ENCODE measurements at regions not wholly inside any gene's neighbourhood (a gene's known extent, or its start where the extent isn't known, plus 50 kb on each side); places are given as distances from the start of the nearest gene placed in this dataset.

DNA sequence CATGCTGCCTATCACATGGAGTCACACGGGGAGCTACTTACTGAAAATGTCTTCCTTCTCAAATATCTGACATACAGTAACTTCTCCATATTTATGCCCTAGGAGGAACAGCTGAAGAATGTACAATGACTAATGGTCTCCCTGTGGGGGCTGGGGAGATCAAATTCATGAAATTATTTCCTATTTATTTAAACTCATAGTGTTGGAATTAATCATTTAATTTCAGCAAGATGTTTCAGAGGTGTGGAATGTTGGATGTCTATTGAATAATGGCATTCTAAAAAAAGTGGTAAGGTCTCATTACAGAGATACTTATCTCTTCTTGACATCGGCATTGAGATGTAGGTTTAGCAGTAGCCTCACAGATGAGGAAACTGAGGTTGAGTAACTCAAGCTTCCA lies 214.3 kb upstream of the CDH11 start:
- POLR2A ChIA-PET = no interaction called here
- Histone ChIP-seq H3K4me1 (ENCODE audit: control insufficient read depth in 1 of 2, insufficient read depth in 2 of 2, low read length in 2 of 2) (no peaks in the 10 kb centered on the region), H3K4me3 (replicated peaks in 1 of 2; ENCODE audit: low read depth in 1 of 2, low read length in 2 of 2) (no peak overlapping the region), H4K20me1 (ENCODE audit: insufficient read depth) (no peaks in the 10 kb centered on the region), H3K9me3 (ENCODE audit: control insufficient read depth in 1 of 2, insufficient read depth in 1 of 2, low read depth in 1 of 2, low read length in 2 of 2) (peaks cover 1 to 30% of the 10 kb centered on the region in 2 experiments; a peak in 2 of 4 replicates), H3K9ac (ENCODE audit: low read length) (no peak overlapping the region), H3K27me3 (ENCODE audit: insufficient read depth, low read length) (no peaks in the 10 kb centered on the region), H3K36me3 (ENCODE audit: control insufficient read depth in 1 of 2, insufficient read depth in 2 of 2, low read length in 2 of 2) (no peaks in the 10 kb centered on the region), H2AFZ (ENCODE audit: low read depth, low read length, poor library complexity, severe bottlenecking) (no peak overlapping the region), H3K4me2 (ENCODE audit: low read length) (no peak overlapping the region), H3K79me2 (ENCODE audit: insufficient read depth, low read length) (no peaks in the 10 kb centered on the region), H3K27ac (ENCODE audit: low read depth, low read length) (no peak overlapping the region), H3K9me2 (ENCODE audit: insufficient read depth) (no peaks in the 10 kb centered on the region)
- ATAC-seq (no peak), DNase-seq (ENCODE audit: low read depth, low spot score) (no peak)
- intact Hi-C loops (cut with micrococcal nuclease) = no loop called here
- RAD21 ChIA-PET (ENCODE audit: low non-redundant PET in 1 of 2, low total read pairs in 2 of 2, uncharacterized antibody in 2 of 2, unreplicated experiment in 2 of 2) = no interaction called here
- TF ChIP-seq EZH2phosphoT487 (IDR thresholded peaks at IDR 0.05; ENCODE audit: borderline replicate concordance) = no peak
- TF ChIP-seq SRF (IDR thresholded peaks at IDR 0.05; ENCODE audit: low read depth) = no peak
- TF ChIP-seq, protein P1, sequence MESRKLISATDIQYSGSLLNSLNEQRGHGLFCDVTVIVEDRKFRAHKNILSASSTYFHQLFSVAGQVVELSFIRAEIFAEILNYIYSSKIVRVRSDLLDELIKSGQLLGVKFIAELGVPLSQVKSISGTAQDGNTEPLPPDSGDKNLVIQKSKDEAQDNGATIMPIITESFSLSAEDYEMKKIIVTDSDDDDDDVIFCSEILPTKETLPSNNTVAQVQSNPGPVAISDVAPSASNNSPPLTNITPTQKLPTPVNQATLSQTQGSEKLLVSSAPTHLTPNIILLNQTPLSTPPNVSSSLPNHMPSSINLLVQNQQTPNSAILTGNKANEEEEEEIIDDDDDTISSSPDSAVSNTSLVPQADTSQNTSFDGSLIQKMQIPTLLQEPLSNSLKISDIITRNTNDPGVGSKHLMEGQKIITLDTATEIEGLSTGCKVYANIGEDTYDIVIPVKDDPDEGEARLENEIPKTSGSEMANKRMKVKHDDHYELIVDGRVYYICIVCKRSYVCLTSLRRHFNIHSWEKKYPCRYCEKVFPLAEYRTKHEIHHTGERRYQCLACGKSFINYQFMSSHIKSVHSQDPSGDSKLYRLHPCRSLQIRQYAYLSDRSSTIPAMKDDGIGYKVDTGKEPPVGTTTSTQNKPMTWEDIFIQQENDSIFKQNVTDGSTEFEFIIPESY (IDR thresholded peaks at IDR 0.05; ENCODE audit: extremely low read depth, insufficient replicate concordance, low read length) = no peak
- TF ChIP-seq FOSL1 (IDR thresholded peaks at IDR 0.05; ENCODE audit: low read depth) = no peak
- TF ChIP-seq, protein P2, sequence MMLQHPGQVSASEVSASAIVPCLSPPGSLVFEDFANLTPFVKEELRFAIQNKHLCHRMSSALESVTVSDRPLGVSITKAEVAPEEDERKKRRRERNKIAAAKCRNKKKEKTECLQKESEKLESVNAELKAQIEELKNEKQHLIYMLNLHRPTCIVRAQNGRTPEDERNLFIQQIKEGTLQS (IDR thresholded peaks at IDR 0.05) = no peak
- no peak for TF ChIP-seq CBX3 (IDR thresholded peaks at IDR 0.05; ENCODE audit: low read depth)
- TF ChIP-seq, protein P3, sequence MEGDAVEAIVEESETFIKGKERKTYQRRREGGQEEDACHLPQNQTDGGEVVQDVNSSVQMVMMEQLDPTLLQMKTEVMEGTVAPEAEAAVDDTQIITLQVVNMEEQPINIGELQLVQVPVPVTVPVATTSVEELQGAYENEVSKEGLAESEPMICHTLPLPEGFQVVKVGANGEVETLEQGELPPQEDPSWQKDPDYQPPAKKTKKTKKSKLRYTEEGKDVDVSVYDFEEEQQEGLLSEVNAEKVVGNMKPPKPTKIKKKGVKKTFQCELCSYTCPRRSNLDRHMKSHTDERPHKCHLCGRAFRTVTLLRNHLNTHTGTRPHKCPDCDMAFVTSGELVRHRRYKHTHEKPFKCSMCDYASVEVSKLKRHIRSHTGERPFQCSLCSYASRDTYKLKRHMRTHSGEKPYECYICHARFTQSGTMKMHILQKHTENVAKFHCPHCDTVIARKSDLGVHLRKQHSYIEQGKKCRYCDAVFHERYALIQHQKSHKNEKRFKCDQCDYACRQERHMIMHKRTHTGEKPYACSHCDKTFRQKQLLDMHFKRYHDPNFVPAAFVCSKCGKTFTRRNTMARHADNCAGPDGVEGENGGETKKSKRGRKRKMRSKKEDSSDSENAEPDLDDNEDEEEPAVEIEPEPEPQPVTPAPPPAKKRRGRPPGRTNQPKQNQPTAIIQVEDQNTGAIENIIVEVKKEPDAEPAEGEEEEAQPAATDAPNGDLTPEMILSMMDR (IDR thresholded peaks at IDR 0.05 in 2 of 3, conservative IDR thresholded peaks at IDR 0.05 in 1 of 3; ENCODE audit: borderline replicate concordance in 1 of 3, insufficient read depth in 1 of 3, low read depth in 2 of 3, low read length in 2 of 3) = no peak
- TF ChIP-seq, protein P4, sequence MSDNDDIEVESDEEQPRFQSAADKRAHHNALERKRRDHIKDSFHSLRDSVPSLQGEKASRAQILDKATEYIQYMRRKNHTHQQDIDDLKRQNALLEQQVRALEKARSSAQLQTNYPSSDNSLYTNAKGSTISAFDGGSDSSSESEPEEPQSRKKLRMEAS (IDR thresholded peaks at IDR 0.05) = no peak
- TF ChIP-seq, protein P5, sequence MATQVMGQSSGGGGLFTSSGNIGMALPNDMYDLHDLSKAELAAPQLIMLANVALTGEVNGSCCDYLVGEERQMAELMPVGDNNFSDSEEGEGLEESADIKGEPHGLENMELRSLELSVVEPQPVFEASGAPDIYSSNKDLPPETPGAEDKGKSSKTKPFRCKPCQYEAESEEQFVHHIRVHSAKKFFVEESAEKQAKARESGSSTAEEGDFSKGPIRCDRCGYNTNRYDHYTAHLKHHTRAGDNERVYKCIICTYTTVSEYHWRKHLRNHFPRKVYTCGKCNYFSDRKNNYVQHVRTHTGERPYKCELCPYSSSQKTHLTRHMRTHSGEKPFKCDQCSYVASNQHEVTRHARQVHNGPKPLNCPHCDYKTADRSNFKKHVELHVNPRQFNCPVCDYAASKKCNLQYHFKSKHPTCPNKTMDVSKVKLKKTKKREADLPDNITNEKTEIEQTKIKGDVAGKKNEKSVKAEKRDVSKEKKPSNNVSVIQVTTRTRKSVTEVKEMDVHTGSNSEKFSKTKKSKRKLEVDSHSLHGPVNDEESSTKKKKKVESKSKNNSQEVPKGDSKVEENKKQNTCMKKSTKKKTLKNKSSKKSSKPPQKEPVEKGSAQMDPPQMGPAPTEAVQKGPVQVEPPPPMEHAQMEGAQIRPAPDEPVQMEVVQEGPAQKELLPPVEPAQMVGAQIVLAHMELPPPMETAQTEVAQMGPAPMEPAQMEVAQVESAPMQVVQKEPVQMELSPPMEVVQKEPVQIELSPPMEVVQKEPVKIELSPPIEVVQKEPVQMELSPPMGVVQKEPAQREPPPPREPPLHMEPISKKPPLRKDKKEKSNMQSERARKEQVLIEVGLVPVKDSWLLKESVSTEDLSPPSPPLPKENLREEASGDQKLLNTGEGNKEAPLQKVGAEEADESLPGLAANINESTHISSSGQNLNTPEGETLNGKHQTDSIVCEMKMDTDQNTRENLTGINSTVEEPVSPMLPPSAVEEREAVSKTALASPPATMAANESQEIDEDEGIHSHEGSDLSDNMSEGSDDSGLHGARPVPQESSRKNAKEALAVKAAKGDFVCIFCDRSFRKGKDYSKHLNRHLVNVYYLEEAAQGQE (IDR thresholded peaks at IDR 0.05; ENCODE audit: low read depth) = no peak
- no peak for TF ChIP-seq SIN3A (IDR thresholded peaks at IDR 0.05; ENCODE audit: low read depth)
- no peak for TF ChIP-seq ZFX (IDR thresholded peaks at IDR 0.05)
- no peak for TF ChIP-seq POLR2AphosphoS5 (IDR thresholded peaks at IDR 0.05; ENCODE audit: low read depth, low read length)
- TF ChIP-seq SP1 (IDR thresholded peaks at IDR 0.05; ENCODE audit: low read depth) = no peak
- TF ChIP-seq TCF7L2 (IDR thresholded peaks at IDR 0.05; ENCODE audit: borderline replicate concordance, extremely low read depth, insufficient read depth, insufficient read length) = no peak
- no peak for TF ChIP-seq EZH2 (IDR thresholded peaks at IDR 0.05)
- CTCF ChIA-PET = no interaction called here
- no TSS peak for BruUV-seq (replicated peaks)
